ENCODE measurements at regions not wholly inside any gene's neighbourhood (a gene's known extent, or its start where the extent isn't known, plus 50 kb on each side); places are given as distances from the start of the nearest gene placed in this dataset.

GRCh38 chr10:121332829-121333765 lies 265.1 kb downstream of the FGFR2 start:
- no peak for TF ChIP-seq CTCF (IDR thresholded peaks at IDR 0.05)
- TF ChIP-seq POLR2A (IDR thresholded peaks at IDR 0.05) = no peak
